Endothelial cell of umbilical vein (primary cell): ENCODE measurements at regions not wholly inside any gene's neighbourhood (a gene's known extent, or its start where the extent isn't known, plus 50 kb on each side); places are given as distances from the start of the nearest gene placed in this dataset.

Source experiments
- EZH2 ChIP-seq: IDR thresholded peaks from 2 replicates; pipeline ENCODE4 v1.6.1; 2012; ENCODE audit warnings: borderline replicate concordance, low read depth, mild to moderate bottlenecking, moderate library complexity, low read length, inconsistent platforms; ENCODE audit not compliant: severe bottlenecking
- FOS ChIP-seq: IDR thresholded peaks from 2 replicates; pipeline ENCODE4 v1.6.1; 2011; ENCODE audit warnings: mild to moderate bottlenecking, low read length, moderate library complexity, borderline replicate concordance; ENCODE audit not compliant: insufficient read depth
- GATA2 ChIP-seq: IDR thresholded peaks from 2 replicates; pipeline ENCODE4 v1.7.0; 2011; ENCODE audit warnings: low read depth, mild to moderate bottlenecking, moderate library complexity, mixed read lengths, low read length; ENCODE audit not compliant: insufficient read length, insufficient read depth
- JUN ChIP-seq: IDR thresholded peaks from 2 replicates; pipeline ENCODE4 v1.6.1; 2011; ENCODE audit warnings: borderline replicate concordance, low read depth; ENCODE audit not compliant: insufficient read length, insufficient read depth
- MYC ChIP-seq: IDR thresholded peaks from one replicate; pipeline ENCODE4 v1.6.1; 2011; ENCODE audit warnings: mild to moderate bottlenecking, low read depth, low read length
- POLR2A ChIP-seq: IDR thresholded peaks from 2 replicates; pipeline ENCODE4 v1.6.1; 2012; ENCODE audit warnings: low read depth, mild to moderate bottlenecking, control low read depth, low read length
- POLR2AphosphoS5 ChIP-seq: IDR thresholded peaks from 2 replicates; pipeline ENCODE4 v1.6.1; 2012; ENCODE audit warnings: low read depth, mild to moderate bottlenecking, control low read depth, low read length, moderate library complexity; ENCODE audit not compliant: insufficient read depth
- TF ChIP-seq, protein P1 (sequence below), 2 donors: IDR thresholded peaks; 1 replicate in 1 of 2; 2 replicates in 1 of 2; pipeline ENCODE4 v1.5.1; 2011; ENCODE audit warnings: low read length in 2 of 2, mild to moderate bottlenecking in 2 of 2, moderate library complexity in 2 of 2, control low read depth in 1 of 2, inconsistent platforms in 1 of 2, low read depth in 1 of 2; ENCODE audit not compliant: insufficient read depth in 1 of 2; ENCODE audit errors: extremely low read depth in 1 of 2
- TF ChIP-seq, protein P2 (sequence below): IDR thresholded peaks from 2 replicates; pipeline ENCODE4 v1.6.1; 2011; ENCODE audit not compliant: insufficient read depth, insufficient read length

DNA sequence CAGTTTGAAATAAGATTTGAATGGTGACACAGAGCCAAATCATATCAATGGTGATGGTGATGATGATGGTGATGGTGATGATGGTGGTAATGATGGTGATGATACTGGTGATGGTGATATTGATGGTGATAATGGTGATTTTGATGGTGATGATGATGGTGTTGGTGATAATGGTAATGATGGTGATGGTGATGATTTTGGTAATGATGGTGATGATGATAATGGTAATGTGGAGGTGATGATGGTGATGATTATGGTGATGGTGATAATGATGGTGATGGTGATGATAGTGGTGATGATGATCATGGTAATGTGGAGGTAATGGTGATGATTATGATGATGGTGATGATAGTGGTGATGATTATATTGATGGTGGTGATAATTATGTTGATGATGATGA, 311.9 kb upstream of the SFSWAP start:
- TF ChIP-seq, protein P1, sequence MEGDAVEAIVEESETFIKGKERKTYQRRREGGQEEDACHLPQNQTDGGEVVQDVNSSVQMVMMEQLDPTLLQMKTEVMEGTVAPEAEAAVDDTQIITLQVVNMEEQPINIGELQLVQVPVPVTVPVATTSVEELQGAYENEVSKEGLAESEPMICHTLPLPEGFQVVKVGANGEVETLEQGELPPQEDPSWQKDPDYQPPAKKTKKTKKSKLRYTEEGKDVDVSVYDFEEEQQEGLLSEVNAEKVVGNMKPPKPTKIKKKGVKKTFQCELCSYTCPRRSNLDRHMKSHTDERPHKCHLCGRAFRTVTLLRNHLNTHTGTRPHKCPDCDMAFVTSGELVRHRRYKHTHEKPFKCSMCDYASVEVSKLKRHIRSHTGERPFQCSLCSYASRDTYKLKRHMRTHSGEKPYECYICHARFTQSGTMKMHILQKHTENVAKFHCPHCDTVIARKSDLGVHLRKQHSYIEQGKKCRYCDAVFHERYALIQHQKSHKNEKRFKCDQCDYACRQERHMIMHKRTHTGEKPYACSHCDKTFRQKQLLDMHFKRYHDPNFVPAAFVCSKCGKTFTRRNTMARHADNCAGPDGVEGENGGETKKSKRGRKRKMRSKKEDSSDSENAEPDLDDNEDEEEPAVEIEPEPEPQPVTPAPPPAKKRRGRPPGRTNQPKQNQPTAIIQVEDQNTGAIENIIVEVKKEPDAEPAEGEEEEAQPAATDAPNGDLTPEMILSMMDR (IDR thresholded peaks at IDR 0.05; ENCODE audit: extremely low read depth in 1 of 2, insufficient read depth in 1 of 2, low read depth in 1 of 2, low read length in 2 of 2): no peak
- TF ChIP-seq POLR2AphosphoS5 (no peak), MYC (no peak), JUN (no peak), POLR2A (no peak), FOS (no peak), EZH2 (no peak), GATA2 (no peak)
- TF ChIP-seq, protein P2, sequence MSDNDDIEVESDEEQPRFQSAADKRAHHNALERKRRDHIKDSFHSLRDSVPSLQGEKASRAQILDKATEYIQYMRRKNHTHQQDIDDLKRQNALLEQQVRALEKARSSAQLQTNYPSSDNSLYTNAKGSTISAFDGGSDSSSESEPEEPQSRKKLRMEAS: no peak
